Superior temporal gyrus (tissue), 1 donor: ENCODE measurements at regions not wholly inside any gene's neighbourhood (a gene's known extent, or its start where the extent isn't known, plus 50 kb on each side); places are given as distances from the start of the nearest gene placed in this dataset.

Experiments
- DNase-seq: peaks from one replicate; pipeline ENCODE4 v3.0.0-alpha.2; 2016; ENCODE audit errors: extremely low spot score

DNA sequence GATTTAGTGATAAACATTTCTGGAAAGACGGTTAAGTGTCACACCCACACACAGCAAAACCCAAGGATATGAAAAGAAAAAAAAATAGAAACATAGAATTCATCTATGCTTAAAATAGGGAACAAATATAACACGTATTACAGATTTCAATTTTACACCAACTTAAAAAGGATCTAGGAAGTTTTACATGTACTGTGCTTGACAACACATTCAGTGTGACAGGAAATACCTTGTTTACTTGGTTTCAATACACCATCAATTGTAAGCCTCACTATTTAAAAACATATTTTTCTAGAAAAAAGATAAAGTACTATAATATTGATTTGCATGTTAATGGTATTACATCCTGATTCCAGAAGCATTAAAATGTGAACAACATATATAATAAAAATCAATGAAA lies 77.0 kb upstream of the SPRY1 start:
- DNase-seq: no peak

DNA sequence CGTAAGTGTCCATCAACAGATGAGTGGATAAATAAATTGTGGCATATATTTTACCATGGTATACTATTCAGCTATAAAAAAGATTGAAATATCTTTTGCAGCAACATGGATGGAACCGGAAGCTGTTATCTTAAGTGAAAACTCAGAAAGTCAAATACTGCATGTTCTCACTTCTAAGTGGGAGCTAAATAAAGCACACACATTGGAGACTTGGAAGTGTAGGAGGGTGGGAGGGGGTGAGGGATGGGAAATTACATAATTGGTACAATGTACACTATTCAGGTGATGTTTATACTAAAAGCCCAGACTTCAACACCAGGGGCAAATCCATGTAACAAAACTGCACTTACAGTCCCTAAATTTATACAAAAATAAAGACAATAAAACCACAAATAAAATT lies 72.6 kb upstream of the SPRY1 start:
- no peak for DNase-seq

DNA sequence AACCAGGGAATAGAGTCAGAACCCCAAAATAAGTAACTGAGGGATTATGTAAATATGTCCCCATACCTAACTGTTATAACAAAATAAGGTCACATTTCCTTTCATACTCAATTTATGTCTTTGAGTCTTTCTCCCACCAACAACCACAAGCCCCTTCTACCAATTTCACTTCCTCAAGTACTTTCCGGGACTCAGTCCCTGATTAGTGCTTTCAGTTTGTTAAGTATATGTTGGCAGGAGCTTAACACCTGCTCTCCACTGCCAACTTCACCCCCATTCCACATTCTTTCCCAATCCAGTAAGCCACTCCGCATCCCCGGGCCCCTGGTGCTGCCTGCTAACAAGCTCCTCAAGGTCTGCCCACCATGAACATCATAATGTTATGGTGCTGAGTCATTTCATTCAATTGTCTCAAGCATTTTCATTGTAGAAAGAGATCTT lies 71.3 kb upstream of the SPRY1 start:
- no peak for DNase-seq

DNA sequence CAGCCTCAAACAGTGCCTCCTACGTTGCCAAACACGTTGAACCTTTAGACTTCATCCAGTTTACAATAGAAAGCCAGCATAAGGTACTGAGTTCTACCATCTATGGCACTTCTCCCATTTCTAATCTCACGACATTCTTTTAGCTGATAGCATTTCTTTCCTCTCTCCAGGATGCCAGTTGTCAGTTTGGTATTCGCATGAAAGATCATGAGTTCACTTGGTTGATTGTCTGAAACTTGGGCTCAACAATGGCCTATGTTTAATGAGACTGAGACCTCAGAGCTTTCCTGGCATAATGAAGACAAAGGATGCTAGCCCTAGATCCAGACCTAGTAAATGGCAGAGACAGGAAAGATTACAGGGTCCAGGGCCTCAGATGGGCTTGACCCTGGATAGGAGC lies 69.2 kb upstream of the SPRY1 start:
- no peak for DNase-seq

DNA sequence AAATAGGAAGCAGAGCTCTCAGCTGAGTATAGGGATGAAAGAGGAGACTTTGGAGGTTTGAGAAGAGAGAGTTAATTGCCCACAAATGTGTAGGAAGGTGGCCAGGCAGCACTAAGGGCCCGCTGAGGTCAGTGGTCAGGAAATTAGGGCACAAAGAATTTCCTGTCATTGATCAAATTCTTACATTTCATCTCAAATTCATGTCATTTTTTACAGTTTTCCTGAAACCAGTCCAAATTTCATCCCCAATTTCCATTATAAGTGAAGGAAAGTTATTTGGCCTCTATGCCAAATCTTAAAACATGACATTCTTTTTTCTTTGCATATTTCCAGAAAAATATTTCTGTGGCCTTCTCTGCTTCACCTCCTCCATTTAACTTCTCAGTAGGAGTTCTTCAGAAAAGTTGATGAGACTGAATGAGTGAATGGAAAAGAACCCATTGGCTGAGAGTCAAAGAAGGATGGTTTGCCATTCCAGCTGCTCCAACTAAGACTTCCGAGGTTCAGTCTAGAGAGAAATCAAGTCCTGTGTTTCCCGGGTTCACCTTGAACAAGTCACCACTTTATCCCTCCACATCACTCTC lies 68.7 kb upstream of the SPRY1 start:
- no peak for DNase-seq

DNA sequence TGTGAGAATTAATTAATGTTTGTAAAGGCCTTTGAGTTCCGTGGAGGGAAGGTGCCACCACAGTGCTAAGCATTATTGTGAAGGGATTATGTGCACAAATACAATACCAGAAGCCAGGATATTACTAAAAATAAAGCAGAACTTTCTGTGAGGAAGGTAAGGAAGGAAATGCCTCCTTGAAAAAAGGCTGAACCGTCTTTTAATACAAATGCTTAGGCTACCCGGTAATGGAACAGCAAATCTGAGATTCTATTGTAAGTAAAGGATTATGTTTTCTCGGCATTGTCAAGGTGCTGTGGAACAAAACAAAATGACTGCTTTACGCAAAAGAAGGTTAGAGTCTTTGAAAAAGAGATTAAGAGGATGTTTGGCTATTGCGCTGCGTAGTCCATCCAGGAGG lies 57.9 kb upstream of the SPRY1 start:
- DNase-seq: no peak

DNA sequence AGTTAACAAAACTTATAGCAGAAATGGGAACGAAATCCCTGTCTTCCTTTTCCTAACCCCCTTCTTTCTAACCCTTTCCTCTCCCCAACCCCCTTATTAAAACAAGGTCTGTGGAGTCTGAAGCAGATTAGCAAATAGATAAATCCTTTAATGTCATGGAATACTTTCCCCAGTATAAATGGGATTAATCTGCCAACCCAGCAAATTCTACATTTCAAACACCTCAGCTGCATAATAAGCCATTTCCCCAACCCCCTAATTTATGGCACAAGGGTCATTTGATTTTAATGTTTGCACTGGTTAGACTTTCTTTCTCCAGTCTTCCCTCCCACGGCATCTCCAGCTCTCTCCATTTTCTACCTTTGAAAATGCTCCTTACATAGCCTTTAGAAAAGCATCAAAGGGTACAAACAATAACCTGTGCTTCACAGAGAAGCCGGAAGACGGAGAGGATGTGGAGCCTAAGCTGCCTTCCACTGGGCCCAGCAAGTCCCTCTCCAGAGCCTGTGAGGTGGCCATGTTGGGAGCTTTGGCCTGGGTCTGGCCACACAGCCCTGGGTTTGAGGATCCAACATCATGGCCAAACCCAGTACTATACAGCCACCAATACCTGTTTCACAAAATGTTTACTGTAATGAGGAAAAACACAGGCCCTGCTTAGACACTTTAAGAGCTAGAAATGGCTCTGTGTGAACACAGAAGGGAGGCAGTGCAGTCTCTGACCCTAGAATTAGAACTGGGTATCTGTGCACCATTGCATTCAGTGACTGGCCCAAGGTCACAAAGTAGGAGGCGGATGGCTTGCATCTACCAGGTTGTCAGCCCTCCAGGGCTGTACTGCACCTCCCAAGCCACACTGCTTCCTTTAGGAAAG lies 56.9 kb upstream of the SPRY1 start:
- no peak for DNase-seq

DNA sequence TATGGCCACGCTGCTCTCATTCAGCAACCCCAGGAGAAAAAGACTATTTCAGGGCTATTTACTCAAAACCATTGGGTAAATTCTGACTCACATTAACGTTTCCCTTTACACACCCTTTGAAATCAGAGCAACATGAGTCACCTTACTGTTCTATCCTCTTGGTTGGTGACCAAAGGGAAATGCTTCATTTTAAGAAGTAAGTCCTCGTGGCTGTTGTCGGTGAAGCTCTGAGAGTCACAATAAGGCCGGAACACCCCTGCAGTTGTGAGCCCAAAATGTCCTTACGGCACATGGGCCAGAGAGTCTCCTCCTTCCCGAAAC lies 56.3 kb upstream of the SPRY1 start:
- DNase-seq: no peak

DNA sequence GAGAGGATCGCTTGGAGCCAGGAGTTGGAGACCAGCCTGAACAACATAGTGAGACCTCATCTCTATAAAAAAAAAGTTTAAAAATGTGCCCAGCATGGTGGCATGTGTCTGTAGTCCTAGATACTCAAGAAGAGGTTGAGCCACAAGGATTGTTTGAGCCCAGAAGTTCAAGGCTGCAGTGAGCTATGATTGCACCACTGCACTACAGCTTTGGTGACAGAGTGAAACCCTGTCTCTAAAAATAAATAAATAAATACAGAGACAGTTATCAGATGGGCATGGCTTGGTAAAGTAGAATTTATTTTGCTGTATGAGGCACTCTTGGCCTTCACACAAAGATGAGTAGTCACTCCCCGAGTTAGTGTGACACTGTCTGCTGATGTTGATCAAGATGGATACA lies 54.1 kb upstream of the SPRY1 start:
- DNase-seq: no peak

DNA sequence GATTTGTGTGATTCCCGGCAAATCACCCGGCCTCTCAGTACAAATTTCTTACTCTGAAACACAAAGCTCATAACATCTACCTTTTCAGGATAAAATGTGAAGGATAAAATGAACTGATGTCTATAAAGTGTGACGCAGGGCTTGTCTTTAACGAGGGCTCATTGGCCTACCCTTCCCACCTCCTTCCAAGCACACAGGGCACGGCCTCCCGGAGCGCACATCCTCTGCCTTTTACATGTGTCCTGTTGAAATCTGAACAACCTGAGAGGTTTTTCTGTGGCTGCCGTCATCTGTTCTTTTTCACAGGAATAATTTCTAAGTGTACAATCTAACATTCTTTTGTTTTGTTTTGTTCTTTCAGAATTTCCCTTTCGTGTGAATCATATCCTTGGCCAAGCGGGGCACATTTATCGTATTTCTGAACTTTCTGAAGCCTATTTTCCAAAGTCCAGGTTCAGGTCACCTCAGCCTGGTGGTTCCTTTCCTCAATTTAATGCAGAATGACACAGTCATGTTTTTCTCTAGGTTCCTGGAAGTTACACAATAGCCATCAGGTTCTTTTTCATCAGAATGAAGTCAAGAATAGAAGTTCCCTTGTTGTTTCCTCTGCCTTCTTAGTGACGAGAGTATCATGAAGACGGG lies 53.1 kb upstream of the SPRY1 start:
- DNase-seq: no peak

DNA sequence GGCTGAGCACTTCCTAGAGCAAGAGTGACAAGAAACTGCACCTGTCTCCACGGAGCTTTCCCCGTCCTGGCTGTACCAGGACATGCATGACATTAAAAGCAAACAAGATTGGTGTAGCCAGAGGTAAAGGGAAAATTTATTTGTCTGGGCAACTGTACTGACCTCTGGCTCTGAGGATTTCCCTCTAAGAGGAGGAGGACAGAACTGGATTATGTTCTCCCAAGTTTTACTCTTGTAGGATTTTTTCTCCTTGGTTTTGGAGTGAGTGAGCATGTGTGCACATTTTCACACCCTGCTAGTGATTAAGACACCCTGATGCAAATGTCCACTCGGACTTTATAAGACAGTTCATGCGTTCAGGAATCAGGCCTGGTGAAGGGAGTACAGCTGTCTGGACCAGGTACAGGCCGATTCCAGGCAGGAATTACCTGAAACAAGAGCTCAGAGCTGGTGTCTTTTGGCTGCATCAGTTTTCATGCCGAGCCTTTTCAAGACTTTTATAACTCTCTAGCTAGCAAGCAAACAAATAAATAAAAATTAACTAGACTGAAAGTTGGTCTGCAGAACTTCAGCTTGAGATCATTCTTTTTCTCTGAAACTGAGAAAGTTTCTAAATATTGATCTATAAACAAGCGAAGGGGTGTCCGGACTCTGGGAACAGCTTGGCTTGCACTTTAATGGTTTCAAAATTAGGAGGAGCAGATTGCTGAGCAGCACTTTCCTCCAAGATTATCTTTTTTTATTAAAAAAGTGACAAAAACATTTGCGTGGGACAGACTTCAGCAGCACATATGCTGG lies 51.3 kb upstream of the SPRY1 start:
- no peak for DNase-seq

DNA sequence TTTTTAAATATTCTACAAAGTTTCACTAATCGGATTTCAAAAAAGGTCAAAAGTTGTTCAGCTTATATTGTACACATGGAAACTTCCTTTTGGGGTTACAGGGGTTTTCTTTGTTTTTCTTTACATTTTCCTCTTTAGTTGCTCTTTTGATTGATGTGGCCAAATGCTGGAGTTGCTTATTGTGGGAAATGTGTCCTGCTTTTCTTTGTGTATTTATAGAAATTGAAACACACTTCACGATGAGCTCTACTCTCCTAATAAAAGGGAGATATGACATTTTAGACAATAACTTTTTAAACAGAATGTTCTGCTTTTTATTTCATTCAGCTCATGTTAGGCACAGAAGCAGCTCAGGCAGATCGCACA lies 50.7 kb upstream of the SPRY1 start:
- no peak for DNase-seq

DNA sequence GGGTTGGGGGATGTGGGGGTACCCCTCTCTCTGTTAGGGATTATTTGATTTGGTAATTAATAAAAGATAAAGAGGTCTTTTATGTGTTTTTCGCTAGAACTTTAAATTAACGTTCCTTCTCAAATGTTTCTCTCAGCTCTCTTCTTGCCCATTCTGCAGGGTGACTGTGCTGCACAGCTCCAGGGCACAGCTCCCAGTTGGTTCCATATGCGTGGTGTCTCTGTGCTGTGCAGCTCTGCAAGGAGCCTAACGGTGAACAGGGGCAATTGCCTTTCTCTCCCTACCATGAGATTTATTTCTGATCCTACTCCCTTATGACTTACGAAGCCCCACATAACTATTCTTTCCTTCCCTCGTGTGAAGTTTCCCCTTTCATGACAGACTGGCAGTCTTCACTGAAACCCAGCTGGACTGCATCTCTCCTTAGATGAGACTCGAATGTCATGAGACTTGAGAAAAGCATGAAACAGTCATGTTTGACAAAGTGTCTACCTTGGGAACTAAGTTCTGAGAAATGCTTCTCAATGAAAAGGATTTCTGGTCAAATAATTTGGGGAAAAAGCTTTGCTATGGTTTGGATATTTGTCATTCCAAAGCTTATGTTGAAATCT lies 50.2 kb upstream of the SPRY1 start:
- no peak for DNase-seq
